Limb (tissue), 2 donors: ENCODE measurements at regions not wholly inside any gene's neighbourhood (a gene's known extent, or its start where the extent isn't known, plus 50 kb on each side); places are given as distances from the start of the nearest gene placed in this dataset.

Experiments used
- DNase-seq, 2 donors: peaks; one replicate each; pipeline ENCODE4 v3.0.0-alpha.2; 2016; ENCODE audit errors: extremely low spot score in 2 of 2

GRCh38 chr15:95278532-95279245 lies 1047.3 kb downstream of the MCTP2 start:
- DNase-seq, result no peak

- DNase-seq, result no peak
Observed at GRCh38 chr15:95279277-95280019, 1048.1 kb downstream of the MCTP2 start.

- no peak for DNase-seq
Observed at GRCh38 chr15:95280711-95281110, 1049.3 kb downstream of the MCTP2 start.

- no peak for DNase-seq
Observed at GRCh38 chr15:95281470-95281869, 1049.0 kb upstream of the NR2F2 start.

- no peak for DNase-seq
Observed at GRCh38 chr15:95284492-95284891, 1046.0 kb upstream of the NR2F2 start.

GRCh38 chr15:95284933-95285421 lies 1045.5 kb upstream of the NR2F2 start:
- peak in 1 of 2 donors; percentile 59 for DNase-seq

- no peak for DNase-seq
Observed at GRCh38 chr15:95286352-95286880, 1044.1 kb upstream of the NR2F2 start.

GRCh38 chr15:95287720-95288103 lies 1042.8 kb upstream of the NR2F2 start:
- DNase-seq, result no peak

- DNase-seq, result no peak
Observed at GRCh38 chr15:95288626-95289025, 1041.9 kb upstream of the NR2F2 start.

GRCh38 chr15:95290176-95290974 lies 1040.1 kb upstream of the NR2F2 start:
- DNase-seq, result no peak

GRCh38 chr15:95291898-95292472 lies 1038.5 kb upstream of the NR2F2 start:
- DNase-seq, result peak in 1 of 2 donors; percentile 66

GRCh38 chr15:95292785-95293450 lies 1037.6 kb upstream of the NR2F2 start:
- no peak for DNase-seq

GRCh38 chr15:95293456-95294031 lies 1037.0 kb upstream of the NR2F2 start:
- no peak for DNase-seq

- DNase-seq, result no peak
Observed at GRCh38 chr15:95295363-95295762, 1035.1 kb upstream of the NR2F2 start.

GRCh38 chr15:95295896-95296625 lies 1034.4 kb upstream of the NR2F2 start:
- DNase-seq, result peak in 1 of 2 donors; percentile 55

- peak in 1 of 2 donors; percentile 53 for DNase-seq
Observed at GRCh38 chr15:95296643-95297042, 1033.9 kb upstream of the NR2F2 start.

- no peak for DNase-seq
Observed at GRCh38 chr15:95298729-95299128, 1031.8 kb upstream of the NR2F2 start.

- no peak for DNase-seq
Observed at GRCh38 chr15:95300958-95301357, 1029.5 kb upstream of the NR2F2 start.

GRCh38 chr15:95302206-95302605 lies 1028.3 kb upstream of the NR2F2 start:
- DNase-seq, result no peak

- no peak for DNase-seq
Observed at GRCh38 chr15:95302809-95303208, 1027.7 kb upstream of the NR2F2 start.
